ENCODE measurements at regions not wholly inside any gene's neighbourhood (a gene's known extent, or its start where the extent isn't known, plus 50 kb on each side); places are given as distances from the start of the nearest gene placed in this dataset.

GRCh38 chr3:72149645-72150300 lies 364.8 kb upstream of the PROK2 start:
- intact Hi-C loops (cut with micrococcal nuclease; ENCODE audit: unreplicated experiment), result no loop called here
- no peak for TF ChIP-seq CTCF (conservative IDR thresholded peaks at IDR 0.05)
- TF ChIP-seq EZH2 (IDR thresholded peaks at IDR 0.05; ENCODE audit: low read depth), result no peak
- no peaks in the 10 kb centered on the region for H3K36me3 ChIP-seq (ENCODE audit: low read depth)
- H3K4me2 ChIP-seq, result no peak overlapping the region
- ChIA-PET CTCF (no interaction called here), POLR2A (ENCODE audit: unreplicated experiment) (no interaction called here)
- no peaks in the 10 kb centered on the region for H3K79me2 ChIP-seq (ENCODE audit: low read depth)
- no peaks in the 10 kb centered on the region for H3K9me3 ChIP-seq (ENCODE audit: insufficient read depth, low read depth)
- H3K4me1 ChIP-seq (replicated peaks; ENCODE audit: insufficient read depth), result no peaks in the 10 kb centered on the region
- no peak overlapping the region for H3K27ac ChIP-seq
- H3F3A ChIP-seq (ENCODE audit: insufficient read depth, low read depth), result no peaks in the 10 kb centered on the region
- H2AFZ ChIP-seq, result no peak overlapping the region
- no peaks in the 10 kb centered on the region for H4K20me1 ChIP-seq (ENCODE audit: insufficient read depth)
- no peaks in the 10 kb centered on the region for H3K27me3 ChIP-seq (ENCODE audit: insufficient read depth, low read depth)
- H3K9me2 ChIP-seq (ENCODE audit: insufficient read depth), result no peaks in the 10 kb centered on the region
- no peak for DNase-seq
- no peak overlapping the region for H3K4me3 ChIP-seq
- BruUV-seq (replicated peaks), result no TSS peak

- H3K36me3 ChIP-seq (ENCODE audit: low read depth), result no peaks in the 10 kb centered on the region
- no peaks in the 10 kb centered on the region for H3K4me1 ChIP-seq (replicated peaks; ENCODE audit: insufficient read depth)
- H3K4me3 ChIP-seq, result no peak overlapping the region
- H3K9me2 ChIP-seq (ENCODE audit: insufficient read depth), result no peaks in the 10 kb centered on the region
- H3K4me2 ChIP-seq, result no peak overlapping the region
- intact Hi-C loops (cut with micrococcal nuclease; ENCODE audit: unreplicated experiment), result no loop called here
- POLR2A ChIA-PET (ENCODE audit: unreplicated experiment), result no interaction called here
- H2AFZ ChIP-seq, result no peak overlapping the region
- no peaks in the 10 kb centered on the region for H3K27me3 ChIP-seq (ENCODE audit: insufficient read depth, low read depth)
- no peaks in the 10 kb centered on the region for H3F3A ChIP-seq (ENCODE audit: insufficient read depth, low read depth)
- no peaks in the 10 kb centered on the region for H3K79me2 ChIP-seq (ENCODE audit: low read depth)
- CTCF ChIA-PET, result no interaction called here
- no peaks in the 10 kb centered on the region for H4K20me1 ChIP-seq (ENCODE audit: insufficient read depth)
- BruUV-seq (replicated peaks), result no TSS peak
- H3K27ac ChIP-seq, result no peak overlapping the region
- no peak for DNase-seq
- H3K9me3 ChIP-seq (ENCODE audit: insufficient read depth, low read depth), result no peaks in the 10 kb centered on the region
- TF ChIP-seq CTCF (conservative IDR thresholded peaks at IDR 0.05), result no peak
- TF ChIP-seq EZH2 (IDR thresholded peaks at IDR 0.05; ENCODE audit: low read depth), result no peak
These were observed 362.7 kb upstream of the PROK2 start for GRCh38 chr3:72147600-72147999.

- TF ChIP-seq CTCF (conservative IDR thresholded peaks at IDR 0.05), result no peak
- TF ChIP-seq EZH2 (IDR thresholded peaks at IDR 0.05; ENCODE audit: low read depth), result no peak
- Histone ChIP-seq H3K79me2 (ENCODE audit: low read depth) (no peaks in the 10 kb centered on the region), H3K9me3 (ENCODE audit: insufficient read depth, low read depth) (no peaks in the 10 kb centered on the region), H4K20me1 (ENCODE audit: insufficient read depth) (no peaks in the 10 kb centered on the region), H3K4me1 (replicated peaks; ENCODE audit: insufficient read depth) (no peaks in the 10 kb centered on the region), H2AFZ (no peak overlapping the region), H3K36me3 (ENCODE audit: low read depth) (no peaks in the 10 kb centered on the region), H3F3A (ENCODE audit: insufficient read depth, low read depth) (no peaks in the 10 kb centered on the region), H3K27me3 (ENCODE audit: insufficient read depth, low read depth) (no peaks in the 10 kb centered on the region), H3K27ac (no peak overlapping the region), H3K4me2 (no peak overlapping the region), H3K9me2 (ENCODE audit: insufficient read depth) (no peaks in the 10 kb centered on the region), H3K4me3 (no peak overlapping the region)
- intact Hi-C loops (cut with micrococcal nuclease; ENCODE audit: unreplicated experiment), result no loop called here
- no peak for DNase-seq
- CTCF ChIA-PET, result no interaction called here
- BruUV-seq (replicated peaks), result no TSS peak
- POLR2A ChIA-PET (ENCODE audit: unreplicated experiment), result no interaction called here
These were observed 360.8 kb upstream of the PROK2 start for GRCh38 chr3:72145506-72146380.
